AG09309 (cell line): ENCODE measurements at regions not wholly inside any gene's neighbourhood (a gene's known extent, or its start where the extent isn't known, plus 50 kb on each side); places are given as distances from the start of the nearest gene placed in this dataset.

Experiments used
- DNase-seq: peaks from one replicate; pipeline ENCODE4 v3.0.0-alpha.2; 2010; ENCODE audit warnings: low read depth
- H3K4me3 ChIP-seq: 2 replicates; pipeline ENCODE4 v1.5.1; 2011; ENCODE audit warnings: mild to moderate bottlenecking, low read depth, low read length, moderate library complexity; ENCODE audit not compliant: control insufficient read depth
- CTCF ChIP-seq: IDR thresholded peaks from 2 replicates; pipeline ENCODE4 v1.5.1; 2011; ENCODE audit warnings: mild to moderate bottlenecking, low read depth, low read length, inconsistent platforms; ENCODE audit not compliant: insufficient read depth, control insufficient read depth; ENCODE audit errors: missing control alignments

GRCh38 chrX:10039821-10040793, 72.9 kb downstream of the CLDN34 start:
- DNase-seq: no peak
- no peak overlapping the region for H3K4me3 ChIP-seq
- no peak for TF ChIP-seq CTCF

GRCh38 chrX:10040961-10041360, 73.8 kb downstream of the CLDN34 start:
- no peak overlapping the region for H3K4me3 ChIP-seq
- TF ChIP-seq CTCF: no peak
- DNase-seq: no peak

- TF ChIP-seq CTCF: no peak
- no peak overlapping the region for H3K4me3 ChIP-seq
- DNase-seq: peak; percentile 32
These were observed 74.2 kb downstream of the CLDN34 start for GRCh38 chrX:10041383-10041782.

GRCh38 chrX:10042055-10042454, 74.9 kb downstream of the CLDN34 start:
- H3K4me3 ChIP-seq: no peak overlapping the region
- TF ChIP-seq CTCF: no peak
- DNase-seq: no peak

GRCh38 chrX:10043386-10043785, 76.2 kb downstream of the CLDN34 start:
- no peak for DNase-seq
- H3K4me3 ChIP-seq: no peak overlapping the region
- no peak for TF ChIP-seq CTCF

- no peak for DNase-seq
- H3K4me3 ChIP-seq: no peak overlapping the region
- no peak for TF ChIP-seq CTCF
These were observed 76.9 kb downstream of the CLDN34 start for GRCh38 chrX:10044021-10044420.
